PC-3 (cell line): ENCODE measurements at regions not wholly inside any gene's neighbourhood (a gene's known extent, or its start where the extent isn't known, plus 50 kb on each side); places are given as distances from the start of the nearest gene placed in this dataset.

ENCODE experiments used
- EZH2 ChIP-seq: fragments of 300-600 bp; sonication (generic); IDR thresholded peaks from one replicate; pipeline ENCODE4 v1.6.1; 2017; ENCODE audit warnings: antibody characterized with exemption, mild to moderate bottlenecking, low read length; ENCODE audit not compliant: unreplicated experiment
- TF ChIP-seq, protein P1 (sequence below): fragments of 300-600 bp; sonication (generic); conservative IDR thresholded peaks from 2 replicates; pipeline ENCODE4 v1.5.1; 2017; ENCODE audit warnings: antibody characterized with exemption, low read depth, mild to moderate bottlenecking, low read length

DNA sequence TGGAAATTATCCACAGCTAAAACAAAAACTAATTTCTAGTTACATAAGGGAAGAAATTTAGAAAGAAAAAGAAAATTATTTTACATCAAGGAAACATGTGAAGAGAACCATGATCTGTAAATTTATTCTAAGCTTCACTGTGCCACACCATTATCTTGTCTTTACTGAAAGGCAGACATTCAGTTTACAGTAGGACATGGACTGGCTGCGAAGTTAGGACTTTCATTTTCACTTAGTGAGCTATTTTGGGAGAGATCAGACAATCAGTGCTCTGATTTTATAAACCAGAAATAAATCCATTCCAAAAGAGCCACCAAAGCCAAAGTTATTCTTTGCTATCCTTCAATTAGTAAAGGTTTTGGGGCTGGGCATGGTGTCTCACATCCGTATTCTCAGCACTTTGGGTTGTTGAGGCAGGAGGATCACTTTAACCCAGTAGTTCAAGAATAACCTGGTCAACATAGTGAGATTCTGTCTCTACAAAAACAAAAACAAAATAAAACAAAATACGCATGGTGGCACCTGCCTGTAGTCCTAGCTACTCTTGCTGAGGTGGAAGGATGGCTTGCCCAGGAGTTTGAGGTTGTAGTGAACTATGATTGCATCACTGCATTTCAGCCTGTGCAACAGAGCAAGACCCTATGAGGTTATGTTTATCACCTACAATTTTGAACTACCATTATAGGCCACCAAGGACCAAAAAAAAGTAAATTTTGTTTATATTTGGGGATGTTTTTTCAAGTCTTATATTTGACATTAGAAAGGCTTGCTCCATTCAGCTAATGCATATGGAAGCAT lies 1084.8 kb upstream of the ATXN7L3B start:
- TF ChIP-seq, protein P1, sequence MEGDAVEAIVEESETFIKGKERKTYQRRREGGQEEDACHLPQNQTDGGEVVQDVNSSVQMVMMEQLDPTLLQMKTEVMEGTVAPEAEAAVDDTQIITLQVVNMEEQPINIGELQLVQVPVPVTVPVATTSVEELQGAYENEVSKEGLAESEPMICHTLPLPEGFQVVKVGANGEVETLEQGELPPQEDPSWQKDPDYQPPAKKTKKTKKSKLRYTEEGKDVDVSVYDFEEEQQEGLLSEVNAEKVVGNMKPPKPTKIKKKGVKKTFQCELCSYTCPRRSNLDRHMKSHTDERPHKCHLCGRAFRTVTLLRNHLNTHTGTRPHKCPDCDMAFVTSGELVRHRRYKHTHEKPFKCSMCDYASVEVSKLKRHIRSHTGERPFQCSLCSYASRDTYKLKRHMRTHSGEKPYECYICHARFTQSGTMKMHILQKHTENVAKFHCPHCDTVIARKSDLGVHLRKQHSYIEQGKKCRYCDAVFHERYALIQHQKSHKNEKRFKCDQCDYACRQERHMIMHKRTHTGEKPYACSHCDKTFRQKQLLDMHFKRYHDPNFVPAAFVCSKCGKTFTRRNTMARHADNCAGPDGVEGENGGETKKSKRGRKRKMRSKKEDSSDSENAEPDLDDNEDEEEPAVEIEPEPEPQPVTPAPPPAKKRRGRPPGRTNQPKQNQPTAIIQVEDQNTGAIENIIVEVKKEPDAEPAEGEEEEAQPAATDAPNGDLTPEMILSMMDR, result no peak
- TF ChIP-seq EZH2, result no peak
